Caco-2 (cell line): ENCODE measurements at regions not wholly inside any gene's neighbourhood (a gene's known extent, or its start where the extent isn't known, plus 50 kb on each side); places are given as distances from the start of the nearest gene placed in this dataset.

Experiments
- BruUV-seq: library from RNA; stranded (reverse); fragments of 400-500 nt; replicated peaks from 2 replicates; lab custom pipeline; 2021; lab: Mats Ljungman, UMichigan
- CTCF ChIA-PET: fragments of 300-600 bp; sonication (Branson Sonifier 250); formaldehyde crosslinking; loops from one replicate; lab custom pipeline; 2022; ENCODE audit warnings: antibody characterized with exemption; lab: Charles Lee
- POLR2A ChIA-PET: fragments of 300-600 bp; sonication (Branson Sonifier 250); formaldehyde crosslinking; loops from one replicate; lab custom pipeline; 2022; ENCODE audit warnings: antibody characterized with exemption; lab: Charles Lee
- DNase-seq, 2 experiments: peaks; one replicate each; pipeline versions ENCODE4 v3.0.0 to v3.0.0-alpha.2; 2020 to 2022
- H3K27me3 ChIP-seq: replicated peaks from 2 replicates; pipeline ENCODE4 v1.6.0; 2011; ENCODE audit warnings: low read length; ENCODE audit not compliant: control insufficient read depth, insufficient read depth
- H3K36me3 ChIP-seq: 2 replicates; pipeline ENCODE4 v1.5.1; 2011; ENCODE audit warnings: low read length; ENCODE audit not compliant: control insufficient read depth, insufficient read depth
- H3K4me1 ChIP-seq: fragments of 250-450 bp; sonication (Bioruptor Pico); 2 replicates; pipeline ENCODE4 v1.5.1; 2020; ENCODE audit warnings: mild to moderate bottlenecking
- H3K4me3 ChIP-seq: 2 replicates; pipeline ENCODE4 v1.5.1; 2011; ENCODE audit warnings: low read depth, mild to moderate bottlenecking, control low read depth, low read length
- H3K9me3 ChIP-seq: fragments of 250-450 bp; sonication (Bioruptor Pico); 2 replicates; pipeline ENCODE4 v1.5.1; 2020; ENCODE audit warnings: mild to moderate bottlenecking, moderate library complexity
- H3K27ac Mint-ChIP-seq: one replicate; pipeline ENCODE4 v1.8.0; 2022; ENCODE audit warnings: mixed read lengths; ENCODE audit not compliant: unreplicated experiment
- H3K27me3 Mint-ChIP-seq: one replicate; pipeline ENCODE4 v1.8.0; 2022; ENCODE audit warnings: mixed read lengths; ENCODE audit not compliant: insufficient read depth, unreplicated experiment
- H3K36me3 Mint-ChIP-seq: one replicate; pipeline ENCODE4 v1.8.0; 2022; ENCODE audit warnings: mild to moderate bottlenecking, mixed read lengths; ENCODE audit not compliant: insufficient read depth, unreplicated experiment
- H3K4me1 Mint-ChIP-seq: one replicate; pipeline ENCODE4 v1.8.0; 2022; ENCODE audit warnings: low read depth, mixed read lengths; ENCODE audit not compliant: unreplicated experiment
- H3K4me3 Mint-ChIP-seq: one replicate; pipeline ENCODE4 v1.8.0; 2022; ENCODE audit warnings: mild to moderate bottlenecking, moderate library complexity, mixed read lengths; ENCODE audit not compliant: unreplicated experiment
- H3K9me3 Mint-ChIP-seq: one replicate; pipeline ENCODE4 v1.8.0; 2022; ENCODE audit warnings: mixed read lengths; ENCODE audit not compliant: unreplicated experiment
- CTCF ChIP-seq, 2 experiments: fragments of 200-600 bp in 1 of 2; IDR thresholded peaks; 1 replicate in 1 of 2; 2 replicates in 1 of 2; pipeline versions ENCODE4 v1.5.1 to v1.8.0; 2011 to 2022; ENCODE audit warnings: antibody characterized with exemption in 1 of 2, control low read depth in 1 of 2, inconsistent platforms in 1 of 2, low read depth in 1 of 2, low read length in 1 of 2, mild to moderate bottlenecking in 1 of 2, moderate library complexity in 1 of 2; ENCODE audit not compliant: insufficient read depth in 1 of 2, severe bottlenecking in 1 of 2, unreplicated experiment in 1 of 2
- intact Hi-C: fragments of 100-400 bp; cut with micrococcal nuclease; formaldehyde crosslinking; loops from one replicate; pipeline ENCODE4 v1.10.0; 2022; ENCODE audit not compliant: unreplicated experiment

DNA sequence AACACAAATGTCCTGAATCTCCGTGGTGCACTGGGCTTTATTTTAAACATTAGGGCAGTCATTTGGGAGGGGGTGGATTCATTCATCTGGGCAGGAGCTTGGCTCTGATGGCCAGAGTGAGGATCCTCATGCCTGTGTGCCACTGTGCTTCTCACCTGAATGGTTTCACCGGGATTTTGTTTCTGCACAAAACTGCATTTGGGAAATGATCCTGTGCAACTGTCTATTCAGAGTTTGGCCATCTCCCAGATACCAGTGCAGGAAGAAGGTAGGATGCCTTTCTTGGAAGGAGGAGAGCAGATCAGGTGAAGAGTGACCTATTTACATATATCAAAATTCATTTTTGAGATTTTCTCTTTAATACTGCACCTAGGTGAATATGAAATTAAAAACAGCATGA is 514.4 kb upstream of the SEMA6A start:
- H3K4me1 Mint-ChIP-seq = no peaks in the 10 kb centered on the region
- TF ChIP-seq CTCF (IDR thresholded peaks at IDR 0.05; ENCODE audit: insufficient read depth in 1 of 2, low read depth in 1 of 2, low read length in 1 of 2, severe bottlenecking in 1 of 2, unreplicated experiment in 1 of 2) = no peak
- no peaks in the 10 kb centered on the region for H3K36me3 ChIP-seq

GRCh38 chr5:117088176-117088575 is 513.6 kb upstream of the SEMA6A start:
- H3K27ac Mint-ChIP-seq = no peak overlapping the region
- ChIA-PET POLR2A (no interaction called here), CTCF (no interaction called here)
- Histone ChIP-seq H3K36me3 (no peaks in the 10 kb centered on the region), H3K4me3 (no peak overlapping the region), H3K27me3 (no peaks in the 10 kb centered on the region), H3K9me3 (no peaks in the 10 kb centered on the region), H3K4me1 (no peaks in the 10 kb centered on the region)
- no peak overlapping the region for H3K4me3 Mint-ChIP-seq
- no peaks in the 10 kb centered on the region for H3K36me3 Mint-ChIP-seq
- BruUV-seq = no TSS peak
- H3K9me3 Mint-ChIP-seq = no peaks in the 10 kb centered on the region
- H3K27me3 Mint-ChIP-seq = no peaks in the 10 kb centered on the region
- no peaks in the 10 kb centered on the region for H3K4me1 Mint-ChIP-seq
- intact Hi-C loops = no loop called here
- no peak for DNase-seq
- no peak for TF ChIP-seq CTCF (IDR thresholded peaks at IDR 0.05; ENCODE audit: insufficient read depth in 1 of 2, low read depth in 1 of 2, low read length in 1 of 2, severe bottlenecking in 1 of 2, unreplicated experiment in 1 of 2)

More for the DNA sequence above, 514.4 kb upstream of the SEMA6A start:
- Mint-ChIP-seq H3K36me3 (no peaks in the 10 kb centered on the region), H3K4me3 (no peak overlapping the region), H3K27me3 (no peaks in the 10 kb centered on the region), H3K27ac (no peak overlapping the region), H3K9me3 (no peaks in the 10 kb centered on the region)
- ChIA-PET POLR2A (no interaction called here), CTCF (no interaction called here)
- Histone ChIP-seq H3K27me3 (no peaks in the 10 kb centered on the region), H3K9me3 (no peaks in the 10 kb centered on the region), H3K4me3 (no peak overlapping the region), H3K4me1 (no peaks in the 10 kb centered on the region)
- intact Hi-C loops = no loop called here
- BruUV-seq = no TSS peak
- DNase-seq = no peak

DNA sequence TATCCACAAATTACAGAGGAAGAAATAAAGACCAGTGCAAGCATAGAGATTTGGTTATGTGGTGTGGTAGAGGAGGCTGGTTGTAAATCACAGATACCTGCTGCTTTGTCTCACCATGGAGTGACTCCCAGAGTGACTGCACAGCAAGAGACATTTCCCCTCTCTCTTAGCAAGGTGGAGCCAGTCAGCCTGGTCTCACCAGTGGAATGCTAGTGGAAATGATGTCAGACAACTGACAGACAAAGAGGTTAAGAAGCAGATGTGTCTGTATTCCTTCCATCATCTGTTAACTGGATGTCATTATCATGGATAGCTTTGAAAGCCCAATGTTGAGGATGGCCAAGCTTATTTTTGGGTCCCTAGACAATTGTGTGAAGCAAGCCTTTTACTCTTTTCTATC is 509.4 kb upstream of the SEMA6A start:
- peak in 1 of 2 experiments; percentile 28 for TF ChIP-seq CTCF (IDR thresholded peaks at IDR 0.05; ENCODE audit: insufficient read depth in 1 of 2, low read depth in 1 of 2, low read length in 1 of 2, severe bottlenecking in 1 of 2, unreplicated experiment in 1 of 2)
- BruUV-seq = no TSS peak
- no peaks in the 10 kb centered on the region for H3K9me3 Mint-ChIP-seq
- no peaks in the 10 kb centered on the region for H3K4me1 Mint-ChIP-seq
- CTCF ChIA-PET = no interaction called here
- Histone ChIP-seq H3K4me3 (no peak overlapping the region), H3K4me1 (no peaks in the 10 kb centered on the region), H3K36me3 (no peaks in the 10 kb centered on the region), H3K27me3 (no peaks in the 10 kb centered on the region), H3K9me3 (no peaks in the 10 kb centered on the region)
- no peak overlapping the region for H3K4me3 Mint-ChIP-seq
- no peaks in the 10 kb centered on the region for H3K36me3 Mint-ChIP-seq
- intact Hi-C loops = no loop called here
- no peaks in the 10 kb centered on the region for H3K27me3 Mint-ChIP-seq
- H3K27ac Mint-ChIP-seq = no peak overlapping the region
- DNase-seq = peak; percentile 26 to 39
- POLR2A ChIA-PET = no interaction called here
